WTC11 (cell line): ENCODE measurements at regions not wholly inside any gene's neighbourhood (a gene's known extent, or its start where the extent isn't known, plus 50 kb on each side); places are given as distances from the start of the nearest gene placed in this dataset.

Experiments used
- ATAC-seq: fragments of 200-7000 bp; cut with Tn5 transposase; 2 replicates; pipeline ENCODE4 v1.10.0; 2021; ENCODE audit warnings: mild to moderate bottlenecking, moderate library complexity
- CTCF ChIA-PET: fragments of 300-600 bp; sonication (Branson Sonifier 250); formaldehyde crosslinking; loops from one replicate; lab custom pipeline; 2021; ENCODE audit warnings: antibody characterized with exemption; lab: Charles Lee
- POLR2A ChIA-PET: fragments of 350-600 bp; sonication (Branson Sonifier 250); formaldehyde crosslinking; loops from one replicate; lab custom pipeline; 2021; ENCODE audit warnings: antibody characterized with exemption; lab: Charles Lee
- DNase-seq: peaks from one replicate; pipeline ENCODE4 v3.0.0; 2021; ENCODE audit warnings: low spot score
- H3K27ac Mint-ChIP-seq: 2 replicates; pipeline ENCODE4 v1.8.0; 2021; ENCODE audit warnings: mixed read lengths
- H3K27me3 Mint-ChIP-seq: 2 replicates; pipeline ENCODE4 v1.8.0; 2021; ENCODE audit warnings: low read depth, mild to moderate bottlenecking, moderate library complexity, mixed read lengths
- H3K36me3 Mint-ChIP-seq: 2 replicates; pipeline ENCODE4 v1.8.0; 2021; ENCODE audit warnings: mixed read lengths
- H3K4me1 Mint-ChIP-seq: 2 replicates; pipeline ENCODE4 v1.8.0; 2022; ENCODE audit warnings: mixed read lengths
- H3K4me3 Mint-ChIP-seq: 2 replicates; pipeline ENCODE4 v1.8.0; 2021; ENCODE audit warnings: mild to moderate bottlenecking, moderate library complexity, mixed read lengths
- H3K9me3 Mint-ChIP-seq: 2 replicates; pipeline ENCODE4 v1.8.0; 2021; ENCODE audit warnings: mixed read lengths
- AR ChIP-seq: fragments of 250-450 bp; sonication (Bioruptor Pico); IDR thresholded peaks from 2 replicates; pipeline ENCODE4 v1.9.0; 2021; ENCODE audit warnings: mild to moderate bottlenecking
- CREB1 ChIP-seq: sonication (generic); formaldehyde crosslinking; IDR thresholded peaks from 2 replicates; pipeline ENCODE4 v1.8.0; 2023; ENCODE audit warnings: mild to moderate bottlenecking, missing genetic modification reagents
- E2F4 ChIP-seq: sonication (generic); formaldehyde crosslinking; IDR thresholded peaks from 2 replicates; pipeline ENCODE4 v1.8.1; 2022; ENCODE audit warnings: low read depth, mild to moderate bottlenecking, moderate library complexity, missing genetic modification reagents, borderline replicate concordance
- ERG ChIP-seq: fragments of 250-450 bp; sonication (Bioruptor Pico); IDR thresholded peaks from 2 replicates; pipeline ENCODE4 v1.8.0; 2021; ENCODE audit warnings: mild to moderate bottlenecking
- ETV6 ChIP-seq: sonication (generic); formaldehyde crosslinking; IDR thresholded peaks from 2 replicates; pipeline ENCODE4 v1.8.1; 2022; ENCODE audit warnings: mild to moderate bottlenecking, missing genetic modification reagents
- FOXJ3 ChIP-seq: sonication (generic); formaldehyde crosslinking; IDR thresholded peaks from 2 replicates; pipeline ENCODE4 v1.9.0; 2021; ENCODE audit warnings: missing genetic modification reagents, mild to moderate bottlenecking, borderline replicate concordance
- IRF1 ChIP-seq: sonication (generic); formaldehyde crosslinking; IDR thresholded peaks from 2 replicates; pipeline ENCODE4 v1.8.0; 2023; ENCODE audit warnings: missing genetic modification reagents
- MLX ChIP-seq: sonication (generic); formaldehyde crosslinking; IDR thresholded peaks from 2 replicates; pipeline ENCODE4 v1.8.1; 2023; ENCODE audit warnings: mild to moderate bottlenecking, missing genetic modification reagents, moderate library complexity
- MXD4 ChIP-seq: fragments of 250-450 bp; sonication (Bioruptor Pico); IDR thresholded peaks from 2 replicates; pipeline ENCODE4 v1.8.0; 2021; ENCODE audit warnings: mild to moderate bottlenecking, moderate library complexity, borderline replicate concordance
- MYBL2 ChIP-seq: sonication (generic); formaldehyde crosslinking; IDR thresholded peaks from 2 replicates; pipeline ENCODE4 v1.8.1; 2023; ENCODE audit warnings: mild to moderate bottlenecking, moderate library complexity, missing genetic modification reagents
- PRDM15 ChIP-seq: sonication (generic); formaldehyde crosslinking; IDR thresholded peaks from 2 replicates; pipeline ENCODE4 v1.8.0; 2022; ENCODE audit warnings: missing genetic modification reagents
- PRRX2 ChIP-seq: fragments of 250-450 bp; sonication (Bioruptor Pico); IDR thresholded peaks from 2 replicates; pipeline ENCODE4 v1.8.0; 2021; ENCODE audit warnings: mild to moderate bottlenecking
- RORB ChIP-seq: fragments of 250-450 bp; sonication (Bioruptor Pico); IDR thresholded peaks from 2 replicates; pipeline ENCODE4 v1.9.0; 2021; ENCODE audit warnings: mild to moderate bottlenecking
- TCF7 ChIP-seq: sonication (generic); formaldehyde crosslinking; IDR thresholded peaks from 2 replicates; pipeline ENCODE4 v1.8.0; 2022; ENCODE audit warnings: mild to moderate bottlenecking, low read depth, missing genetic modification reagents, moderate library complexity
- TEAD4 ChIP-seq: sonication (generic); formaldehyde crosslinking; IDR thresholded peaks from 2 replicates; pipeline ENCODE4 v1.8.0; 2022; ENCODE audit warnings: mild to moderate bottlenecking, missing genetic modification reagents
- USF1 ChIP-seq: sonication (generic); formaldehyde crosslinking; IDR thresholded peaks from 2 replicates; pipeline ENCODE4 v1.8.0; 2022; ENCODE audit warnings: mild to moderate bottlenecking, missing genetic modification reagents
- ZBTB21 ChIP-seq: sonication (generic); formaldehyde crosslinking; IDR thresholded peaks from 2 replicates; pipeline ENCODE4 v1.8.1; 2023; ENCODE audit warnings: mild to moderate bottlenecking, missing genetic modification reagents, borderline replicate concordance
- ZNF121 ChIP-seq: sonication (generic); formaldehyde crosslinking; IDR thresholded peaks from 2 replicates; pipeline ENCODE4 v1.8.0; 2023; ENCODE audit warnings: missing genetic modification reagents
- ZNF281 ChIP-seq: sonication (generic); formaldehyde crosslinking; IDR thresholded peaks from 2 replicates; pipeline ENCODE4 v1.8.0; 2023; ENCODE audit warnings: mild to moderate bottlenecking, missing genetic modification reagents
- ZNF317 ChIP-seq: sonication (generic); formaldehyde crosslinking; IDR thresholded peaks from 2 replicates; pipeline ENCODE4 v1.8.1; 2023; ENCODE audit warnings: low read depth, mild to moderate bottlenecking, moderate library complexity, missing genetic modification reagents, borderline replicate concordance
- ZNF416 ChIP-seq: fragments of 250-450 bp; sonication (Bioruptor Pico); IDR thresholded peaks from 2 replicates; pipeline ENCODE4 v1.9.0; 2021; ENCODE audit warnings: mild to moderate bottlenecking, inconsistent platforms

- TF ChIP-seq ZNF281 (CRISPR knock-in tag), result no peak
- no peak for TF ChIP-seq TEAD4 (CRISPR knock-in tag)
- TF ChIP-seq FOXJ3 (CRISPR knock-in tag), result no peak
- no peak for TF ChIP-seq PRRX2 (CRISPR knock-in tag)
- TF ChIP-seq E2F4, result no peak
- no peak for TF ChIP-seq ZBTB21 (CRISPR knock-in tag)
- TF ChIP-seq ZNF121 (CRISPR knock-in tag), result no peak
These were observed 149.0 kb upstream of the ITGA1 start (continued) for GRCh38 chr5:52638732-52639131.

- Mint-ChIP-seq H3K27ac (no peak overlapping the region), H3K9me3 (peaks cover 29% of the 10 kb centered on the region), H3K4me1 (no peaks in the 10 kb centered on the region), H3K4me3 (no peak overlapping the region), H3K36me3 (peaks cover 27% of the 10 kb centered on the region), H3K27me3 (0 out of 2 replicates have a peak, but pooled peaks cover 4% of the 10 kb centered on the region)
- no peak for TF ChIP-seq CREB1 (CRISPR knock-in tag)
- TF ChIP-seq MYBL2 (CRISPR knock-in tag), result no peak
- no peak for TF ChIP-seq TCF7 (CRISPR knock-in tag)
- TF ChIP-seq RORB (CRISPR knock-in tag), result no peak
- no peak for TF ChIP-seq USF1
- DNase-seq (no peak), ATAC-seq (no peak)
- POLR2A ChIA-PET, result no interaction called here
- CTCF ChIA-PET, result no interaction called here
These were observed 139.0 kb upstream of the ITGA1 start for GRCh38 chr5:52648726-52649125.

- no peaks in the 10 kb centered on the region for H3K36me3 Mint-ChIP-seq
- ChIA-PET POLR2A (no interaction called here), CTCF (no interaction called here)
- ATAC-seq (no peak), DNase-seq (no peak)
- H3K9me3 Mint-ChIP-seq, result no peaks in the 10 kb centered on the region
- no peaks in the 10 kb centered on the region for H3K27me3 Mint-ChIP-seq
- no peak overlapping the region for H3K27ac Mint-ChIP-seq
- no peak overlapping the region for H3K4me3 Mint-ChIP-seq
- H3K4me1 Mint-ChIP-seq, result no peaks in the 10 kb centered on the region
- no peak for TF ChIP-seq AR (CRISPR knock-in tag)
- no peak for TF ChIP-seq ETV6 (CRISPR knock-in tag)
- TF ChIP-seq IRF1 (CRISPR knock-in tag), result no peak
- no peak for TF ChIP-seq ERG (CRISPR knock-in tag)
- no peak for TF ChIP-seq MXD4 (CRISPR knock-in tag)
- TF ChIP-seq ZNF317, result no peak
- no peak for TF ChIP-seq RORB (CRISPR knock-in tag)
- TF ChIP-seq ZNF416, result no peak
- no peak for TF ChIP-seq MLX (CRISPR knock-in tag)
- TF ChIP-seq PRDM15, result no peak
These were observed 132.6 kb upstream of the ITGA1 start for GRCh38 chr5:52655163-52655562.
